Colonic mucosa (tissue), 4 donors: ENCODE measurements at regions not wholly inside any gene's neighbourhood (a gene's known extent, or its start where the extent isn't known, plus 50 kb on each side); places are given as distances from the start of the nearest gene placed in this dataset.

Experiments used
- DNase-seq: peaks from one replicate; pipeline ENCODE4 v3.0.0-alpha.2; 2020
- H3K27ac ChIP-seq: fragments of 200-600 bp; one replicate; pipeline ENCODE4 v1.8.0; 2021
- H3K27me3 ChIP-seq: fragments of 200-600 bp; one replicate; pipeline ENCODE4 v1.8.0; 2021
- H3K36me3 ChIP-seq: fragments of 200-600 bp; one replicate; pipeline ENCODE4 v1.8.0; 2021
- H3K4me1 ChIP-seq: fragments of 200-600 bp; one replicate; pipeline ENCODE4 v1.8.0; 2021; ENCODE audit warnings: mild to moderate bottlenecking
- H3K4me3 ChIP-seq: fragments of 200-600 bp; one replicate; pipeline ENCODE4 v1.8.0; 2021
- H3K9ac ChIP-seq, 2 donors: one replicate each; pipeline ENCODE4 v1.7.0; 2013; ENCODE audit warnings: control low read depth in 2 of 2, low read depth in 2 of 2, low read length in 2 of 2
- H3K9me3 ChIP-seq: fragments of 200-600 bp; one replicate; pipeline ENCODE4 v1.8.0; 2021
- intact Hi-C: fragments of 100-400 bp; cut with DNase I; formaldehyde crosslinking; loops from one replicate; pipeline ENCODE4 v1.14.1; 2022
- TF ChIP-seq, protein P1 (sequence below): fragments of 200-600 bp; IDR thresholded peaks from one replicate; pipeline ENCODE4 v1.8.0; 2022; ENCODE audit warnings: antibody characterized with exemption, mild to moderate bottlenecking
- donor health status: healthy.
- donor health status: DM: no; HTN: no; CAD: no.
- donor health status: DM: no; HTN: no; CAD: no.

DNA sequence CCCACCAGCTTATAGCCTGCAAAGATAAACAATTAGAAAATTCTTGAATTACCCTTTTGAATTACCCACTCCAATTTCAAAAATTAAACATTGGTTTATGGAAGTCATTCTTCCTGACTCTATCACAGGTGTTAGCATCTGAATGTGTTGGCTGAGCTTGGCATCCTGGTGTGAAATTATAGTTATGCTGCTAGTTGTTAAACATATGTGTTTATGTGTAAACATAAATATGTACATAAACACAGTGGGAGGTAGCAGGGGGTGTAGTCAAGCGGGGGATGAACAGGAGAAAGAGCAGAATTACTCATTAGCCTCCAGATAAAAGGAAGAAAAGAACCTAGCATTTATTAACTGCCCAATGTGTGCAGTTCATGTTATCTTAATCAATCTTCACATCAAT, 530.2 kb downstream of the MCTP2 start:
- H3K4me3 ChIP-seq = no peak overlapping the region
- TF ChIP-seq, protein P1, sequence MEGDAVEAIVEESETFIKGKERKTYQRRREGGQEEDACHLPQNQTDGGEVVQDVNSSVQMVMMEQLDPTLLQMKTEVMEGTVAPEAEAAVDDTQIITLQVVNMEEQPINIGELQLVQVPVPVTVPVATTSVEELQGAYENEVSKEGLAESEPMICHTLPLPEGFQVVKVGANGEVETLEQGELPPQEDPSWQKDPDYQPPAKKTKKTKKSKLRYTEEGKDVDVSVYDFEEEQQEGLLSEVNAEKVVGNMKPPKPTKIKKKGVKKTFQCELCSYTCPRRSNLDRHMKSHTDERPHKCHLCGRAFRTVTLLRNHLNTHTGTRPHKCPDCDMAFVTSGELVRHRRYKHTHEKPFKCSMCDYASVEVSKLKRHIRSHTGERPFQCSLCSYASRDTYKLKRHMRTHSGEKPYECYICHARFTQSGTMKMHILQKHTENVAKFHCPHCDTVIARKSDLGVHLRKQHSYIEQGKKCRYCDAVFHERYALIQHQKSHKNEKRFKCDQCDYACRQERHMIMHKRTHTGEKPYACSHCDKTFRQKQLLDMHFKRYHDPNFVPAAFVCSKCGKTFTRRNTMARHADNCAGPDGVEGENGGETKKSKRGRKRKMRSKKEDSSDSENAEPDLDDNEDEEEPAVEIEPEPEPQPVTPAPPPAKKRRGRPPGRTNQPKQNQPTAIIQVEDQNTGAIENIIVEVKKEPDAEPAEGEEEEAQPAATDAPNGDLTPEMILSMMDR = no peak
- intact Hi-C loops = no loop called here
- H3K27ac ChIP-seq = no peak overlapping the region
- DNase-seq = no peak
- no peaks in the 10 kb centered on the region for H3K27me3 ChIP-seq
- no peaks in the 10 kb centered on the region for H3K9me3 ChIP-seq
- no peaks in the 10 kb centered on the region for H3K4me1 ChIP-seq
- H3K36me3 ChIP-seq = no peaks in the 10 kb centered on the region
- no peak overlapping the region for H3K9ac ChIP-seq

DNA sequence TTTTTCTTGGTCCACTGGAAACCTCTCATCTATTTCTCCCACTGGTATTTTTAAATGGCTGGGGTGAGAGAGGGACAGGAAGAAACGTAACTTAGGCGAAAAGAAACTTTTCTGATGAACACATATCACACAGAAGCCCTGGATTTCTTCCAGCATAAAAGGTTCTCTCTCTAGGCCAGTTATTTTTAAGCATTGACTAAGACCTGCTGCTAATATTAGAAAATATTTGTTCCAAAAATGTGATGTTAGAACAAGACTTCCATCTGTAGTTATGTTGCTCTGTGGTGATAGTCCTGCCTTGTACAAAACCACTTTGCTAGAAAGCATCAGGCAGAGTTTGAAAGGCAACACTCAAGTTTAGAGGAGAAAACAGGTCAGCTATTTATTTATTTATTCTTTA, 537.7 kb downstream of the MCTP2 start:
- Histone ChIP-seq H3K27me3 (no peaks in the 10 kb centered on the region), H3K36me3 (no peaks in the 10 kb centered on the region), H3K4me1 (no peaks in the 10 kb centered on the region), H3K9ac (no peak overlapping the region), H3K27ac (no peak overlapping the region), H3K9me3 (no peaks in the 10 kb centered on the region), H3K4me3 (no peak overlapping the region)
- DNase-seq = no peak
- TF ChIP-seq, protein P1 = no peak
- intact Hi-C loops = no loop called here

DNA sequence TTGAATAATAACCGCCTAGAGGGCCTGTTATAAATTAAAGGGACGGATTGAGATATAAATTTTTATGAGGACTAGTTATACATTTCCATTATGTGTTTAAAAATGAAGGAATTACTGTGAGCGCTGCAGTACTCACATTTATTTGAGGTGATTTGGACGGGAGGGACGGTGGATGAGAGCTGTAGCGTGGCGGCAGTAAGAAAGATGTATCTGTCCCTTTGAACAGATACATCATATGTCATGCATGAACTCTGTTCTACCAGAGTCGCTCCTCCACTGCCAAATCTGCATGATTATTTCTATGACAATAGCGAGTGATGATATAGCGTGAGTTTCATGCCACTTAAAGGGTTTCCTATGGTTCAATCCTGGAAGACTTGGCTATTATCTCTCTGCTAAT, 538.8 kb downstream of the MCTP2 start:
- intact Hi-C loops = no loop called here
- TF ChIP-seq, protein P1 = no peak
- no peak overlapping the region for H3K9ac ChIP-seq

DNA sequence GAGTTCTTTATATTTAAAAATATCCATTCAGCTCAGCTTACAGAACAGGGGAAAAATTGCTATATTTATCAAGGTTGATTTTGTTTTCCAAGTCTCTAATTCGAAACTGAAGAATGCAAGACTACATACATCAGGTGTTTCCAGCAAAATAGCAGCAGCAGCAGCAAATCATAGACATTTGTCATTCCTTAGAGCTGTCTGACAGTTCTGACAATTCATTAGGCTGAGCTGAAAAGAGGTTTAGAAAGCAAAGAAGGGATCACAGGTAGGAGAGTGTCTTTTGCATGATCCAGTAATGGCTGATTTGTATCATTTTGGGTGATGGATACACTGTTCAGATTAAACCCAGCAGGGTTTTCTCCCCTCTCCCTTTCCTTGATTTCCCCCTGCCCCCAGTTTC, 545.7 kb downstream of the MCTP2 start:
- Histone ChIP-seq H3K4me3 (no peak overlapping the region), H3K36me3 (no peaks in the 10 kb centered on the region), H3K9me3 (no peaks in the 10 kb centered on the region), H3K27ac (no peak overlapping the region), H3K4me1 (no peaks in the 10 kb centered on the region), H3K27me3 (no peaks in the 10 kb centered on the region), H3K9ac (no peak overlapping the region)
- TF ChIP-seq, protein P1 = no peak
- intact Hi-C loops = no loop called here
- no peak for DNase-seq

More for the DNA sequence above, 538.8 kb downstream of the MCTP2 start:
- Histone ChIP-seq H3K27ac (no peak overlapping the region), H3K4me1 (no peaks in the 10 kb centered on the region), H3K27me3 (no peaks in the 10 kb centered on the region), H3K4me3 (no peak overlapping the region), H3K36me3 (no peaks in the 10 kb centered on the region), H3K9me3 (no peaks in the 10 kb centered on the region)
- DNase-seq = no peak

DNA sequence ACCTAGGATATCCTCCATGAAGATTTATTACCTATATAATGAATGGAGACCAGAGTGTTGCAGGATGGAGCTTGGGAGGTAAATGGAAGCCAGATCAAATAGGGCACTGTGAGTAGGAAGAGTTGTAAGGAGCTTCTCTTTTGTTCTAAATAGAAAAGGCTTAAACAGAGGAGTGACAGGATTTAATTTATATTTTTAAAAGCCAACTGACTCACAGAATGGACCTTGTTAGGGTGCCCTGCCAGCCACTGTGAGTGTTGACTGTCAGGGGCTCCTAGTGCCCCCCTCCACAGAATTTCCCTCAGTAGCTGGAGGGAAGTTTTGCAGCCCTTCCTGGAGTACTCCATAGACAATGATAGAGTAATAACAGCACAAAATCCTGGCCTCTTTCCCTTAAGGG, 547.5 kb downstream of the MCTP2 start:
- no peaks in the 10 kb centered on the region for H3K4me1 ChIP-seq
- no peak overlapping the region for H3K27ac ChIP-seq
- H3K36me3 ChIP-seq = no peaks in the 10 kb centered on the region
- TF ChIP-seq, protein P1 = no peak
- intact Hi-C loops = no loop called here
- no peaks in the 10 kb centered on the region for H3K27me3 ChIP-seq
- no peak overlapping the region for H3K4me3 ChIP-seq
- no peaks in the 10 kb centered on the region for H3K9me3 ChIP-seq
- DNase-seq = no peak
- no peak overlapping the region for H3K9ac ChIP-seq

DNA sequence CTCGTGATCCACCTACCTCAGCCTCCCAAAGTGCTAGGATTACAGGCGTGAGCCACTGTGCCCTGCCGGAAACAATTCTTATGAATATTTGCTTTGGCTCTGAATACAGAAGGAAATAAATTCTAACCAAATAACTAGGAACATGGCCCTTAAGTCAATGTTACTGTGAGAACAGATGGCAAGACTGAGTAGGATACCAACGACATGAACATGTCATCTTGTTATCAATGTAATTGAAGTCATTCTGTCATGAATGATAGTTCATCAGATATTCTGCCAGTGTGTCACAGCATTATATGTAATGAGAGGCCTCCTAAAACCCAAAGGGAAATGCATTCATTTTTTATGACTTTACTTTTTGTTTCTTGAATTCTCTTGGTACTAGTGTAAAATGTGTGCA, 548.8 kb downstream of the MCTP2 start:
- intact Hi-C loops = no loop called here
- Histone ChIP-seq H3K36me3 (no peaks in the 10 kb centered on the region), H3K27me3 (no peaks in the 10 kb centered on the region), H3K9ac (no peak overlapping the region), H3K9me3 (no peaks in the 10 kb centered on the region), H3K4me1 (no peaks in the 10 kb centered on the region), H3K27ac (no peak overlapping the region), H3K4me3 (no peak overlapping the region)
- TF ChIP-seq, protein P1 = no peak
- DNase-seq = no peak
